Neural crest cell (in vitro differentiated cells): ENCODE measurements at regions not wholly inside any gene's neighbourhood (a gene's known extent, or its start where the extent isn't known, plus 50 kb on each side); places are given as distances from the start of the nearest gene placed in this dataset.
A peak's percentile ranks its signal among the peaks of the same experiment; 100 is the strongest.

Experiments
- DNase-seq: peaks from one replicate; pipeline ENCODE4 v3.0.0; 2021; ENCODE audit warnings: low read depth, mixed read lengths, low spot score
- H3K27ac Mint-ChIP-seq: one replicate; pipeline ENCODE4 v1.8.0; 2021; ENCODE audit warnings: mild to moderate bottlenecking, mixed read lengths; ENCODE audit not compliant: unreplicated experiment
- H3K27me3 Mint-ChIP-seq: 2 replicates; pipeline ENCODE4 v1.8.0; 2021; ENCODE audit warnings: low read depth, mild to moderate bottlenecking, mixed read lengths
- H3K36me3 Mint-ChIP-seq: 2 replicates; pipeline ENCODE4 v1.8.0; 2021; ENCODE audit warnings: low read depth, mild to moderate bottlenecking, mixed read lengths
- H3K4me1 Mint-ChIP-seq: 2 replicates; pipeline ENCODE4 v1.8.0; 2021; ENCODE audit warnings: mixed read lengths
- H3K4me3 Mint-ChIP-seq: one replicate; pipeline ENCODE4 v1.8.0; 2021; ENCODE audit warnings: mild to moderate bottlenecking, mixed read lengths
- H3K9me3 Mint-ChIP-seq: 2 replicates; pipeline ENCODE4 v1.8.0; 2021; ENCODE audit warnings: mixed read lengths
- TF ChIP-seq, protein P1 (sequence below): fragments of 200-600 bp; sonication (generic); conservative IDR thresholded peaks from 2 replicates; pipeline ENCODE4 v1.5.0; 2021; ENCODE audit warnings: antibody characterized with exemption, mild to moderate bottlenecking

- Mint-ChIP-seq H3K27me3 (no peaks in the 10 kb centered on the region), H3K9me3 (no peaks in the 10 kb centered on the region), H3K27ac (no peak overlapping the region), H3K4me1 (peaks cover 10% of the 10 kb centered on the region), H3K4me3 (no peak overlapping the region), H3K36me3 (no peaks in the 10 kb centered on the region)
- no peak for DNase-seq
- TF ChIP-seq, protein P1, sequence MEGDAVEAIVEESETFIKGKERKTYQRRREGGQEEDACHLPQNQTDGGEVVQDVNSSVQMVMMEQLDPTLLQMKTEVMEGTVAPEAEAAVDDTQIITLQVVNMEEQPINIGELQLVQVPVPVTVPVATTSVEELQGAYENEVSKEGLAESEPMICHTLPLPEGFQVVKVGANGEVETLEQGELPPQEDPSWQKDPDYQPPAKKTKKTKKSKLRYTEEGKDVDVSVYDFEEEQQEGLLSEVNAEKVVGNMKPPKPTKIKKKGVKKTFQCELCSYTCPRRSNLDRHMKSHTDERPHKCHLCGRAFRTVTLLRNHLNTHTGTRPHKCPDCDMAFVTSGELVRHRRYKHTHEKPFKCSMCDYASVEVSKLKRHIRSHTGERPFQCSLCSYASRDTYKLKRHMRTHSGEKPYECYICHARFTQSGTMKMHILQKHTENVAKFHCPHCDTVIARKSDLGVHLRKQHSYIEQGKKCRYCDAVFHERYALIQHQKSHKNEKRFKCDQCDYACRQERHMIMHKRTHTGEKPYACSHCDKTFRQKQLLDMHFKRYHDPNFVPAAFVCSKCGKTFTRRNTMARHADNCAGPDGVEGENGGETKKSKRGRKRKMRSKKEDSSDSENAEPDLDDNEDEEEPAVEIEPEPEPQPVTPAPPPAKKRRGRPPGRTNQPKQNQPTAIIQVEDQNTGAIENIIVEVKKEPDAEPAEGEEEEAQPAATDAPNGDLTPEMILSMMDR = no peak
Observed at GRCh38 chr1:95951371-95952102, 717.5 kb downstream of the RWDD3 start.

DNA sequence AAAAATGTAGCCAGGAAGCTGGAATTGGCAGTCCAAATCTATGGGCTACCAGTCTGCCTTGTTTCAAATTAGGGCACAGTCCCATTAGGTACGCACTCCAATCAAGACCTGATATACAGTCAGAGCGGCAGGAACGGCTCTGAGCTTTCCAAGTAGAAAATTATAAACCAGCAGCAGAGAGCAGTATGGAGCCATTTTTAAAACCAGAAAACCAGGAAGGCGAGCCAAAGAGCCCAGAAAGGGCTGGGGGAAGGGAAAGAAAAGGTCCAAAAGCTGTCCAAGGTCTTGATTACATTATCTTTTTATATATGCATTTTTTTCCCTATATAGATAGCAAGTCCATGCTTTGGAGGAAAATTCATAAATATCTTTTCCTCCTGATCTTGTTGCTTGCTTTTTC lies 719.0 kb downstream of the RWDD3 start:
- no peaks in the 10 kb centered on the region for H3K36me3 Mint-ChIP-seq
- H3K27ac Mint-ChIP-seq = no peak overlapping the region
- H3K27me3 Mint-ChIP-seq = no peaks in the 10 kb centered on the region
- no peak overlapping the region for H3K4me3 Mint-ChIP-seq
- TF ChIP-seq, protein P1 = peak; percentile 60
- H3K9me3 Mint-ChIP-seq = no peaks in the 10 kb centered on the region
- no peak for DNase-seq
- H3K4me1 Mint-ChIP-seq = peaks cover 10% of the 10 kb centered on the region

- Mint-ChIP-seq H3K27ac (no peak overlapping the region), H3K4me1 (peaks cover 10% of the 10 kb centered on the region), H3K9me3 (no peaks in the 10 kb centered on the region), H3K36me3 (no peaks in the 10 kb centered on the region), H3K4me3 (no peak overlapping the region), H3K27me3 (no peaks in the 10 kb centered on the region)
- no peak for DNase-seq
- TF ChIP-seq, protein P1 = no peak
Observed at GRCh38 chr1:95954585-95954984, 720.6 kb downstream of the RWDD3 start.

DNA sequence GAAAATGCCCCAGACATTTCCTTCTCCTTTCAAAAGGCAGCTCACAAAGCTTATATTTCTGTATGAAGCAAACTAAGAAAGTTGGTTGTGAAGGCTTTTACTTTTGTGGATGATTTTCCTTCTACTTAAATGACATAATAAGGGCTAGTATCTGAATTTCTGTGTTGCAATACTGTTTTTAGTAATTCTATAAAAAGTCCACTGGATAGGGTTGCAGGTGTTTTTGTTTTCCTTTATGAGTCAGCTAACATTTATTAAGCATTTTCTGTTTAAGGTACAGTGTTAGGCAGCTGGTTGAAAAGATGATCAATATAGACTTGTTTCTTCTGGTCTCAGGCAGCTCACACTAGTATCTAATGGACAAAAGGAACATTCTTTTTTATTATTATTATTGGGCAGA lies 722.2 kb downstream of the RWDD3 start:
- Mint-ChIP-seq H3K36me3 (no peaks in the 10 kb centered on the region), H3K4me3 (no peak overlapping the region), H3K9me3 (no peaks in the 10 kb centered on the region), H3K4me1 (peaks cover 10% of the 10 kb centered on the region), H3K27me3 (no peaks in the 10 kb centered on the region), H3K27ac (no peak overlapping the region)
- DNase-seq = no peak
- TF ChIP-seq, protein P1 = no peak

GRCh38 chr1:95957748-95958147 lies 723.7 kb downstream of the RWDD3 start:
- Mint-ChIP-seq H3K27ac (no peak overlapping the region), H3K27me3 (no peaks in the 10 kb centered on the region), H3K4me3 (no peak overlapping the region), H3K36me3 (no peaks in the 10 kb centered on the region), H3K9me3 (peaks cover 4% of the 10 kb centered on the region), H3K4me1 (peaks cover 10% of the 10 kb centered on the region)
- DNase-seq = no peak
- TF ChIP-seq, protein P1 = no peak
